22Rv1 (cell line): ENCODE measurements at regions not wholly inside any gene's neighbourhood (a gene's known extent, or its start where the extent isn't known, plus 50 kb on each side); places are given as distances from the start of the nearest gene placed in this dataset.

Experiments used
- ZFX ChIP-seq: fragments of 450-650 bp; IDR thresholded peaks from 2 replicates; pipeline ENCODE4 v1.6.1; 2017; ENCODE audit warnings: antibody characterized with exemption, borderline replicate concordance
- TF ChIP-seq, protein P1 (sequence below): fragments of 450-650 bp; IDR thresholded peaks from 2 replicates; pipeline ENCODE4 v1.5.1; 2017; ENCODE audit warnings: mild to moderate bottlenecking

- TF ChIP-seq, protein P1, sequence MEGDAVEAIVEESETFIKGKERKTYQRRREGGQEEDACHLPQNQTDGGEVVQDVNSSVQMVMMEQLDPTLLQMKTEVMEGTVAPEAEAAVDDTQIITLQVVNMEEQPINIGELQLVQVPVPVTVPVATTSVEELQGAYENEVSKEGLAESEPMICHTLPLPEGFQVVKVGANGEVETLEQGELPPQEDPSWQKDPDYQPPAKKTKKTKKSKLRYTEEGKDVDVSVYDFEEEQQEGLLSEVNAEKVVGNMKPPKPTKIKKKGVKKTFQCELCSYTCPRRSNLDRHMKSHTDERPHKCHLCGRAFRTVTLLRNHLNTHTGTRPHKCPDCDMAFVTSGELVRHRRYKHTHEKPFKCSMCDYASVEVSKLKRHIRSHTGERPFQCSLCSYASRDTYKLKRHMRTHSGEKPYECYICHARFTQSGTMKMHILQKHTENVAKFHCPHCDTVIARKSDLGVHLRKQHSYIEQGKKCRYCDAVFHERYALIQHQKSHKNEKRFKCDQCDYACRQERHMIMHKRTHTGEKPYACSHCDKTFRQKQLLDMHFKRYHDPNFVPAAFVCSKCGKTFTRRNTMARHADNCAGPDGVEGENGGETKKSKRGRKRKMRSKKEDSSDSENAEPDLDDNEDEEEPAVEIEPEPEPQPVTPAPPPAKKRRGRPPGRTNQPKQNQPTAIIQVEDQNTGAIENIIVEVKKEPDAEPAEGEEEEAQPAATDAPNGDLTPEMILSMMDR, result no peak
- no peak for TF ChIP-seq ZFX
Measured at GRCh38 chr4:120561648-120562047, 360.9 kb downstream of the PRDM5 start.
